SK-N-SH treated with all-trans-retinoic acid at 6 μM for 48 hours (cell line): ENCODE measurements at regions not wholly inside any gene's neighbourhood (a gene's known extent, or its start where the extent isn't known, plus 50 kb on each side); places are given as distances from the start of the nearest gene placed in this dataset.

Experiments used
- ATAC-seq: fragments of 200-7000 bp; cut with Tn5 transposase; 3 replicates; pipeline ENCODE4 v1.9.1; 2020; ENCODE audit warnings: mild to moderate bottlenecking, moderate library complexity
- ARNTL ChIP-seq: fragments of 450-650 bp; formaldehyde crosslinking; IDR thresholded peaks from 2 replicates; pipeline ENCODE4 v1.5.0; 2020; ENCODE audit warnings: low read depth, mild to moderate bottlenecking, moderate library complexity, borderline replicate concordance
- BACH2 ChIP-seq: fragments of 250-450 bp; sonication (Bioruptor Pico); IDR thresholded peaks from 2 replicates; pipeline ENCODE4 v1.9.0; 2021; ENCODE audit warnings: mild to moderate bottlenecking, borderline replicate concordance
- CREB5 ChIP-seq: fragments of 250-450 bp; sonication (Bioruptor Pico); IDR thresholded peaks from 2 replicates; pipeline ENCODE4 v1.5.1; 2020; ENCODE audit warnings: low read depth, mild to moderate bottlenecking, moderate library complexity
- CSDC2 ChIP-seq: fragments of 250-450 bp; sonication (Bioruptor Pico); IDR thresholded peaks from 2 replicates; pipeline ENCODE4 v1.5.0; 2020; ENCODE audit warnings: mild to moderate bottlenecking, moderate library complexity
- CSRNP3 ChIP-seq: fragments of 250-450 bp; sonication (Bioruptor Pico); IDR thresholded peaks from 2 replicates; pipeline ENCODE4 v1.5.1; 2021; ENCODE audit warnings: mild to moderate bottlenecking, moderate library complexity
- ESRRG ChIP-seq: fragments of 250-450 bp; sonication (Bioruptor Pico); IDR thresholded peaks from 2 replicates; pipeline ENCODE4 v1.6.1; 2021; ENCODE audit warnings: mild to moderate bottlenecking
- GLIS3 ChIP-seq: fragments of 250-450 bp; sonication (Bioruptor Pico); IDR thresholded peaks from 2 replicates; pipeline ENCODE4 v1.5.0; 2020; ENCODE audit warnings: mild to moderate bottlenecking, moderate library complexity
- ISL1 ChIP-seq: fragments of 250-450 bp; sonication (Bioruptor Pico); IDR thresholded peaks from 2 replicates; pipeline ENCODE4 v2.1.2; 2022; ENCODE audit warnings: mild to moderate bottlenecking, moderate library complexity
- OSR1 ChIP-seq: fragments of 250-450 bp; sonication (Bioruptor Pico); IDR thresholded peaks from 2 replicates; pipeline ENCODE4 v1.8.0; 2022; ENCODE audit warnings: moderate library complexity, mild to moderate bottlenecking, inconsistent platforms
- PATZ1 ChIP-seq: fragments of 250-450 bp; sonication (Bioruptor Pico); IDR thresholded peaks from 2 replicates; pipeline ENCODE4 v1.8.0; 2020; ENCODE audit warnings: mild to moderate bottlenecking, moderate library complexity, borderline replicate concordance
- POU6F1 ChIP-seq: fragments of 250-450 bp; sonication (Bioruptor Pico); IDR thresholded peaks from 2 replicates; pipeline ENCODE4 v1.8.0; 2021; ENCODE audit warnings: low read depth, mild to moderate bottlenecking, moderate library complexity, borderline replicate concordance
- RARB ChIP-seq: fragments of 250-450 bp; sonication (Bioruptor Pico); IDR thresholded peaks from 2 replicates; pipeline ENCODE4 v1.8.0; 2021; ENCODE audit warnings: mild to moderate bottlenecking, moderate library complexity
- SNAI2 ChIP-seq: fragments of 250-450 bp; sonication (Bioruptor Pico); IDR thresholded peaks from 2 replicates; pipeline ENCODE4 v1.5.0; 2020; ENCODE audit warnings: mild to moderate bottlenecking, moderate library complexity
- TCF4 ChIP-seq: fragments of 250-450 bp; sonication (Bioruptor Pico); IDR thresholded peaks from 2 replicates; pipeline ENCODE4 v1.8.0; 2021; ENCODE audit warnings: mild to moderate bottlenecking, moderate library complexity, borderline replicate concordance
- TSHZ2 ChIP-seq: fragments of 250-450 bp; sonication (Bioruptor Pico); IDR thresholded peaks from 2 replicates; pipeline ENCODE4 v1.5.0; 2020; ENCODE audit warnings: mild to moderate bottlenecking, moderate library complexity
- ZC3H10 ChIP-seq: fragments of 250-450 bp; sonication (Bioruptor Pico); IDR thresholded peaks from 2 replicates; pipeline ENCODE4 v1.5.1; 2021; ENCODE audit warnings: mild to moderate bottlenecking, moderate library complexity
- ZFP3 ChIP-seq: fragments of 250-450 bp; sonication (Bioruptor Pico); IDR thresholded peaks from 2 replicates; pipeline ENCODE4 v1.5.0; 2020; ENCODE audit warnings: mild to moderate bottlenecking, moderate library complexity
- ZFP30 ChIP-seq: fragments of 450-650 bp; formaldehyde crosslinking; IDR thresholded peaks from 2 replicates; pipeline ENCODE4 v1.5.0; 2022; ENCODE audit warnings: mild to moderate bottlenecking, moderate library complexity
- ZNF565 ChIP-seq: fragments of 450-650 bp; formaldehyde crosslinking; conservative IDR thresholded peaks from 2 replicates; pipeline ENCODE4 v1.5.0; 2020; ENCODE audit warnings: low read depth, mild to moderate bottlenecking, moderate library complexity
- ZNF8 ChIP-seq: fragments of 450-650 bp; formaldehyde crosslinking; IDR thresholded peaks from 2 replicates; pipeline ENCODE4 v1.5.0; 2020; ENCODE audit warnings: mild to moderate bottlenecking, moderate library complexity

- ATAC-seq, result no peak
- TF ChIP-seq SNAI2 (no peak), PATZ1 (CRISPR knock-in tag) (no peak), TCF4 (CRISPR knock-in tag) (no peak), ZNF565 (CRISPR knock-in tag) (no peak), OSR1 (CRISPR knock-in tag) (no peak), CSDC2 (CRISPR knock-in tag) (no peak), GLIS3 (CRISPR knock-in tag) (no peak), ZC3H10 (CRISPR knock-in tag) (no peak), CREB5 (CRISPR knock-in tag) (no peak), CSRNP3 (CRISPR knock-in tag) (no peak), BACH2 (no peak), ZFP3 (no peak), ISL1 (no peak)
Measured at GRCh38 chr2:195359043-195359735, 297.8 kb upstream of the SLC39A10 start.

- no peak for TF ChIP-seq CSRNP3 (CRISPR knock-in tag)
- no peak for TF ChIP-seq SNAI2
- TF ChIP-seq ZC3H10 (CRISPR knock-in tag), result no peak
- no peak for TF ChIP-seq ZFP30 (CRISPR knock-in tag)
- TF ChIP-seq ZNF565 (CRISPR knock-in tag), result no peak
- no peak for TF ChIP-seq POU6F1 (CRISPR knock-in tag)
- TF ChIP-seq CREB5 (CRISPR knock-in tag), result no peak
- TF ChIP-seq ISL1, result no peak
- no peak for TF ChIP-seq ZNF8 (CRISPR knock-in tag)
- TF ChIP-seq OSR1 (CRISPR knock-in tag), result no peak
- no peak for TF ChIP-seq ESRRG (CRISPR knock-in tag)
- TF ChIP-seq ARNTL (CRISPR knock-in tag), result no peak
- no peak for TF ChIP-seq RARB
- no peak for TF ChIP-seq CSDC2 (CRISPR knock-in tag)
- TF ChIP-seq PATZ1 (CRISPR knock-in tag), result no peak
- TF ChIP-seq TSHZ2 (CRISPR knock-in tag), result no peak
- no peak for TF ChIP-seq GLIS3 (CRISPR knock-in tag)
- no peak for ATAC-seq
Measured at GRCh38 chr2:195356920-195357440, 300.0 kb upstream of the SLC39A10 start.
